Caco-2 (cell line): ENCODE measurements at regions not wholly inside any gene's neighbourhood (a gene's known extent, or its start where the extent isn't known, plus 50 kb on each side); places are given as distances from the start of the nearest gene placed in this dataset.

ENCODE experiments used
- BruUV-seq: library from RNA; stranded (reverse); fragments of 400-500 nt; replicated peaks from 2 replicates; lab custom pipeline; 2021; lab: Mats Ljungman, UMichigan
- CTCF ChIA-PET: fragments of 300-600 bp; sonication (Branson Sonifier 250); formaldehyde crosslinking; loops from one replicate; lab custom pipeline; 2022; ENCODE audit warnings: antibody characterized with exemption; lab: Charles Lee
- POLR2A ChIA-PET: fragments of 300-600 bp; sonication (Branson Sonifier 250); formaldehyde crosslinking; loops from one replicate; lab custom pipeline; 2022; ENCODE audit warnings: antibody characterized with exemption; lab: Charles Lee
- DNase-seq, 2 experiments: peaks; one replicate each; pipeline versions ENCODE4 v3.0.0 to v3.0.0-alpha.2; 2020 to 2022
- H3K27me3 ChIP-seq: replicated peaks from 2 replicates; pipeline ENCODE4 v1.6.0; 2011; ENCODE audit warnings: low read length; ENCODE audit not compliant: control insufficient read depth, insufficient read depth
- H3K36me3 ChIP-seq: 2 replicates; pipeline ENCODE4 v1.5.1; 2011; ENCODE audit warnings: low read length; ENCODE audit not compliant: control insufficient read depth, insufficient read depth
- H3K4me1 ChIP-seq: fragments of 250-450 bp; sonication (Bioruptor Pico); 2 replicates; pipeline ENCODE4 v1.5.1; 2020; ENCODE audit warnings: mild to moderate bottlenecking
- H3K4me3 ChIP-seq: 2 replicates; pipeline ENCODE4 v1.5.1; 2011; ENCODE audit warnings: low read depth, mild to moderate bottlenecking, control low read depth, low read length
- H3K9me3 ChIP-seq: fragments of 250-450 bp; sonication (Bioruptor Pico); 2 replicates; pipeline ENCODE4 v1.5.1; 2020; ENCODE audit warnings: mild to moderate bottlenecking, moderate library complexity
- H3K27ac Mint-ChIP-seq: one replicate; pipeline ENCODE4 v1.8.0; 2022; ENCODE audit warnings: mixed read lengths; ENCODE audit not compliant: unreplicated experiment
- H3K27me3 Mint-ChIP-seq: one replicate; pipeline ENCODE4 v1.8.0; 2022; ENCODE audit warnings: mixed read lengths; ENCODE audit not compliant: insufficient read depth, unreplicated experiment
- H3K36me3 Mint-ChIP-seq: one replicate; pipeline ENCODE4 v1.8.0; 2022; ENCODE audit warnings: mild to moderate bottlenecking, mixed read lengths; ENCODE audit not compliant: insufficient read depth, unreplicated experiment
- H3K4me1 Mint-ChIP-seq: one replicate; pipeline ENCODE4 v1.8.0; 2022; ENCODE audit warnings: low read depth, mixed read lengths; ENCODE audit not compliant: unreplicated experiment
- H3K4me3 Mint-ChIP-seq: one replicate; pipeline ENCODE4 v1.8.0; 2022; ENCODE audit warnings: mild to moderate bottlenecking, moderate library complexity, mixed read lengths; ENCODE audit not compliant: unreplicated experiment
- H3K9me3 Mint-ChIP-seq: one replicate; pipeline ENCODE4 v1.8.0; 2022; ENCODE audit warnings: mixed read lengths; ENCODE audit not compliant: unreplicated experiment
- intact Hi-C: fragments of 100-400 bp; cut with micrococcal nuclease; formaldehyde crosslinking; loops from one replicate; pipeline ENCODE4 v1.10.0; 2022; ENCODE audit not compliant: unreplicated experiment
- TF ChIP-seq, protein P1 (sequence below), 2 experiments: fragments of 200-600 bp in 1 of 2; IDR thresholded peaks; 1 replicate in 1 of 2; 2 replicates in 1 of 2; pipeline versions ENCODE4 v1.5.1 to v1.8.0; 2011 to 2022; ENCODE audit warnings: antibody characterized with exemption in 1 of 2, control low read depth in 1 of 2, inconsistent platforms in 1 of 2, low read depth in 1 of 2, low read length in 1 of 2, mild to moderate bottlenecking in 1 of 2, moderate library complexity in 1 of 2; ENCODE audit not compliant: insufficient read depth in 1 of 2, severe bottlenecking in 1 of 2, unreplicated experiment in 1 of 2

GRCh38 chr9:38286766-38287165 is 105.7 kb upstream of the ALDH1B1 start:
- Histone ChIP-seq H3K9me3 (no peaks in the 10 kb centered on the region), H3K36me3 (no peaks in the 10 kb centered on the region), H3K27me3 (no peaks in the 10 kb centered on the region), H3K4me1 (no peaks in the 10 kb centered on the region), H3K4me3 (no peak overlapping the region)
- Mint-ChIP-seq H3K36me3 (no peaks in the 10 kb centered on the region), H3K27ac (no peak overlapping the region), H3K9me3 (no peaks in the 10 kb centered on the region), H3K27me3 (peaks cover 3% of the 10 kb centered on the region), H3K4me1 (no peaks in the 10 kb centered on the region), H3K4me3 (no peak overlapping the region)
- no peak for DNase-seq
- intact Hi-C loops = no loop called here
- no TSS peak for BruUV-seq
- CTCF ChIA-PET = no interaction called here
- POLR2A ChIA-PET = no interaction called here
- TF ChIP-seq, protein P1, sequence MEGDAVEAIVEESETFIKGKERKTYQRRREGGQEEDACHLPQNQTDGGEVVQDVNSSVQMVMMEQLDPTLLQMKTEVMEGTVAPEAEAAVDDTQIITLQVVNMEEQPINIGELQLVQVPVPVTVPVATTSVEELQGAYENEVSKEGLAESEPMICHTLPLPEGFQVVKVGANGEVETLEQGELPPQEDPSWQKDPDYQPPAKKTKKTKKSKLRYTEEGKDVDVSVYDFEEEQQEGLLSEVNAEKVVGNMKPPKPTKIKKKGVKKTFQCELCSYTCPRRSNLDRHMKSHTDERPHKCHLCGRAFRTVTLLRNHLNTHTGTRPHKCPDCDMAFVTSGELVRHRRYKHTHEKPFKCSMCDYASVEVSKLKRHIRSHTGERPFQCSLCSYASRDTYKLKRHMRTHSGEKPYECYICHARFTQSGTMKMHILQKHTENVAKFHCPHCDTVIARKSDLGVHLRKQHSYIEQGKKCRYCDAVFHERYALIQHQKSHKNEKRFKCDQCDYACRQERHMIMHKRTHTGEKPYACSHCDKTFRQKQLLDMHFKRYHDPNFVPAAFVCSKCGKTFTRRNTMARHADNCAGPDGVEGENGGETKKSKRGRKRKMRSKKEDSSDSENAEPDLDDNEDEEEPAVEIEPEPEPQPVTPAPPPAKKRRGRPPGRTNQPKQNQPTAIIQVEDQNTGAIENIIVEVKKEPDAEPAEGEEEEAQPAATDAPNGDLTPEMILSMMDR (IDR thresholded peaks at IDR 0.05; ENCODE audit: insufficient read depth in 1 of 2, low read depth in 1 of 2, low read length in 1 of 2, severe bottlenecking in 1 of 2, unreplicated experiment in 1 of 2) = no peak

- ChIA-PET POLR2A (no interaction called here), CTCF (no interaction called here)
- Histone ChIP-seq H3K9me3 (no peaks in the 10 kb centered on the region), H3K4me1 (no peaks in the 10 kb centered on the region), H3K36me3 (no peaks in the 10 kb centered on the region), H3K27me3 (no peaks in the 10 kb centered on the region), H3K4me3 (no peak overlapping the region)
- no peaks in the 10 kb centered on the region for H3K36me3 Mint-ChIP-seq
- no peak overlapping the region for H3K4me3 Mint-ChIP-seq
- H3K27me3 Mint-ChIP-seq = peaks cover 3% of the 10 kb centered on the region
- H3K27ac Mint-ChIP-seq = no peak overlapping the region
- intact Hi-C loops = no loop called here
- H3K9me3 Mint-ChIP-seq = no peaks in the 10 kb centered on the region
- no peak for DNase-seq
- TF ChIP-seq, protein P1 (IDR thresholded peaks at IDR 0.05; ENCODE audit: insufficient read depth in 1 of 2, low read depth in 1 of 2, low read length in 1 of 2, severe bottlenecking in 1 of 2, unreplicated experiment in 1 of 2) = no peak
- no TSS peak for BruUV-seq
- H3K4me1 Mint-ChIP-seq = no peaks in the 10 kb centered on the region
Observed at GRCh38 chr9:38286357-38286756, 106.1 kb upstream of the ALDH1B1 start.

DNA sequence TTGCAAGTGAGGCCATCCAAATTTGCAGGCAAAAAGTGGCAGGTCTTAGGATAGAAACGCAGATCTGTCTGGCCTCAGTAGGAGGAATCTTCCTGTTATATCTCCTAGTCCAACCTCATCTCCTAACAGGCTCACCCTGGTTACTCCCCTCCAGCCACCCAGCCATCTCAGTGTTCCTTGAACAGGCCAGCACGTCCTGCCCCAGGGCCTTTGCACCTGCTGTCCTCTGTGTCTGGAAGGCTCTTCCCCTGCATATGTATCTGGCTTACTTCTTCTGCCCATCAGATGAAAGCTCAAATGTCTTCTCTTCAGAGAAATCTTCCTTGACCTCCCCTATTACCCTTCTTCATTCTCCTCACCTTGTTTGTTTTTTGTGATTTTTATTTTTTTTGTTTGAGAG is 107.3 kb upstream of the ALDH1B1 start:
- CTCF ChIA-PET = no interaction called here
- no peak for DNase-seq
- H3K9me3 Mint-ChIP-seq = no peaks in the 10 kb centered on the region
- peaks cover 3% of the 10 kb centered on the region for H3K27me3 Mint-ChIP-seq
- H3K4me3 Mint-ChIP-seq = no peak overlapping the region
- no TSS peak for BruUV-seq
- no peaks in the 10 kb centered on the region for H3K9me3 ChIP-seq
- intact Hi-C loops = no loop called here
- H3K36me3 Mint-ChIP-seq = no peaks in the 10 kb centered on the region
- H3K4me1 Mint-ChIP-seq = no peaks in the 10 kb centered on the region
- no peaks in the 10 kb centered on the region for H3K36me3 ChIP-seq
- H3K27me3 ChIP-seq = no peaks in the 10 kb centered on the region
- POLR2A ChIA-PET = no interaction called here
- H3K27ac Mint-ChIP-seq = no peak overlapping the region
- TF ChIP-seq, protein P1 (IDR thresholded peaks at IDR 0.05; ENCODE audit: insufficient read depth in 1 of 2, low read depth in 1 of 2, low read length in 1 of 2, severe bottlenecking in 1 of 2, unreplicated experiment in 1 of 2) = no peak
- no peaks in the 10 kb centered on the region for H3K4me1 ChIP-seq
- no peak overlapping the region for H3K4me3 ChIP-seq
